Hypothalamus (tissue), 51 donors: ENCODE measurements at regions not wholly inside any gene's neighbourhood (a gene's known extent, or its start where the extent isn't known, plus 50 kb on each side); places are given as distances from the start of the nearest gene placed in this dataset.

ENCODE experiments used
- DNase-seq, 51 donors: peaks; one replicate each; lab custom pipeline; 2025; lab: John Stamatoyannopoulos, UW

- DNase-seq = no peak
These were observed 585.9 kb upstream of the GHITM start for GRCh38 chr10:83553366-83553765.

- DNase-seq = no peak
These were observed 584.0 kb upstream of the GHITM start for GRCh38 chr10:83555264-83555663.

- DNase-seq = no peak
These were observed 576.9 kb upstream of the GHITM start for GRCh38 chr10:83562381-83562780.

GRCh38 chr10:83564889-83565588 lies 574.3 kb upstream of the GHITM start:
- DNase-seq = no peak

GRCh38 chr10:83572036-83572435 lies 567.3 kb upstream of the GHITM start:
- DNase-seq = no peak

GRCh38 chr10:83574770-83575169 lies 564.5 kb upstream of the GHITM start:
- DNase-seq = no peak

- DNase-seq = no peak
These were observed 561.9 kb upstream of the GHITM start for GRCh38 chr10:83577421-83577820.

GRCh38 chr10:83580373-83581012 lies 558.8 kb upstream of the GHITM start:
- DNase-seq = no peak

GRCh38 chr10:83582407-83583095 lies 556.8 kb upstream of the GHITM start:
- no peak for DNase-seq

GRCh38 chr10:83585686-83586085 lies 553.6 kb upstream of the GHITM start:
- no peak for DNase-seq

GRCh38 chr10:83592337-83592935 lies 546.9 kb upstream of the GHITM start:
- no peak for DNase-seq

GRCh38 chr10:83603708-83604107 lies 535.6 kb upstream of the GHITM start:
- DNase-seq = no peak

GRCh38 chr10:83605783-83606630 lies 533.3 kb upstream of the GHITM start:
- no peak for DNase-seq

- no peak for DNase-seq
These were observed 531.2 kb upstream of the GHITM start for GRCh38 chr10:83607959-83608745.

- no peak for DNase-seq
These were observed 527.3 kb upstream of the GHITM start for GRCh38 chr10:83612050-83612449.

- DNase-seq = no peak
These were observed 526.6 kb upstream of the GHITM start for GRCh38 chr10:83612746-83613145.

- no peak for DNase-seq
These were observed 522.1 kb upstream of the GHITM start for GRCh38 chr10:83617172-83617571.

GRCh38 chr10:83617692-83618545 lies 521.4 kb upstream of the GHITM start:
- no peak for DNase-seq

GRCh38 chr10:83625831-83626360 lies 513.4 kb upstream of the GHITM start:
- DNase-seq = no peak
